ENCODE measurements at regions not wholly inside any gene's neighbourhood (a gene's known extent, or its start where the extent isn't known, plus 50 kb on each side); places are given as distances from the start of the nearest gene placed in this dataset.

DNA sequence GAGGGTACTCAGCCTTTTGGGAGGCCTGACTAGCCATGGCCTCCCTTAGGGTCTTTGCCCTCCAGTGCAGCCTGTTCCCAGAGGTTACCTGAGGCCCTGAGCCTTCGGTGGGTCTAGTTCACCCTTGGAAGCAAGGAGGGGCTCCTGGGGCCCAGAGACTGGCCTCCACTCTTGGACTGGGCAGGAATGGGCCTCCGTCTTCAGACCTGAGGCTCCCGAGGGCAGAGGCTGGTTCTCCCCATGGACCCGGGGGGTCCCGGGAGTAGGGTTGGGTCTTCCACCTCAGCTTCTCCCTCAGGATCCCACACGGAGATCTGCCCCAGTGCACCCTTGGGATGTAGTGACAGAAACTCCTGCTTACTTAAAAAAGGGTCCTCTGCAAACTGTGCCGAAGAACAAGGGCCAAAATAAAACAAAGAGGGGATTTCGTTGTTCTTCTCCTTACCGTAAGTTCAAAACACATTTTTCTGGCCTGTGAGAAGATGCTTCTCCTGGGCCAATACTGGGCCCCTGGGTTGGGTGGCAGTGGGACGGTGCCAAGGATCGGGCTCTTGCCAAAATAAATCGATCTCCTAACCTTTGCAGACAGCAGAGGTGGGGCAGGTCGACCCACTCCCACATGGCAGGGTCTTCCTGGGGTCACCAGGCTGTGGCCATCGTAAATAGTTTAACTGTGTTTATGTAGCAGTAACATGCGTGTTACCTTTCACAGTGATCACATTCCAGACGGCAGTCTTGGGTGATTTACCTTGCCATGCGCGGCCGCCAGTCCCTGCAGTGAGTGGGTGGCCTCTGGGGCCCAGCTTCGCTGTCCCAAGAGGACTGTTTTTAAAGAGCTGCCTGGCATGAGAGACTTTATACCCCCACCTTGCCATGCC, 151.8 kb downstream of the VEGFA start:
- H3K27me3 Mint-ChIP-seq = peaks cover 11% of the 10 kb centered on the region
- H3K9me3 Mint-ChIP-seq = no peaks in the 10 kb centered on the region
- H3K4me1 Mint-ChIP-seq = peaks cover 5% of the 10 kb centered on the region
- no peak overlapping the region for H3K27ac Mint-ChIP-seq
- intact Hi-C loops (cut with micrococcal nuclease) = no loop called here
- H3K4me3 Mint-ChIP-seq = no peak overlapping the region
- no peaks in the 10 kb centered on the region for H3K36me3 Mint-ChIP-seq (ENCODE audit: low read depth)
- no peak for DNase-seq

DNA sequence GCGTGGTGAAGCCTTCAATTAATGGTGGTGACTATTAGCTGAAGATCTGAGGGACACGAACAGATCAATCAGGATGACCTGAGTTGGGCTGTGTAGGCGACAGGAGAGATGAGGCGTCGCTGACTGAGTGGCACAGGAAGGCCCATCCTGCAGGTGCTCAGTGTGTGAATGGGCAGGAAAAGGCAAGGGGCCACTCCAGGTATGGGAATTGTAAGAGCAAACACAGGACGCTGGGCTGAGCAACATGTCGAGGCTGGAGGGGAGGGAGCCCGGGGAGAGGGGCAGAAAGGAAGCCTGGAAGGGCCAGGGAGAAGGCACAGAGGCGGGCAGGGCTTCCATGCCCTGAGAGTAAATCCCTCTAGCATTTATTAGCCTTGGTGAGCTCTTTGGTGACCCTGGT, 151.0 kb downstream of the VEGFA start:
- Mint-ChIP-seq H3K36me3 (ENCODE audit: low read depth) (no peaks in the 10 kb centered on the region), H3K27me3 (peaks cover 11% of the 10 kb centered on the region), H3K27ac (no peak overlapping the region)

DNA sequence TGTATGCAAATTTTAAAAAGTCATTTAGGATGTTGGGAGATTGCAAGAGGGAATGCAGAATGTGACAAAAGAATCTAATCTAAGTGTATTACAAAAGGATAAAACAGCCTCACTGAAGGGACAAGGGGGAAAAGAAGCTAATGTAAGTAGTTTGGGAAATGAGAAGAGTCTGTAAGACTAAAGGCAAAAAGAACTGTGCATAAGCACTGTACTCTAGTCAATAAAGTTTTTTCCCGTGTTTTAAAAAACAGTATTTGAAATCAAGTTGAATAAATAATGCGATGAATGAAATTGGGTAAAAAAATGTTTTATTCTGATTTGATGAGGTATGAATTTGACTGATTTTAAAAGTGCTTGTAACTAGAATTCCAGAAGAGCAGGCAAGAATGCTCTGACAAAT, 149.8 kb downstream of the VEGFA start:
- Mint-ChIP-seq H3K27ac (no peak overlapping the region), H3K4me1 (peaks cover 5% of the 10 kb centered on the region), H3K36me3 (ENCODE audit: low read depth) (no peaks in the 10 kb centered on the region), H3K9me3 (no peaks in the 10 kb centered on the region), H3K4me3 (no peak overlapping the region), H3K27me3 (peaks cover 10% of the 10 kb centered on the region)
- no peak for DNase-seq
- intact Hi-C loops (cut with micrococcal nuclease) = no loop called here

More for the DNA sequence above, 151.0 kb downstream of the VEGFA start:
- intact Hi-C loops (cut with micrococcal nuclease) = no loop called here
- no peaks in the 10 kb centered on the region for H3K9me3 Mint-ChIP-seq
- no peak for DNase-seq
- H3K4me1 Mint-ChIP-seq = peaks cover 5% of the 10 kb centered on the region
- H3K4me3 Mint-ChIP-seq = no peak overlapping the region

DNA sequence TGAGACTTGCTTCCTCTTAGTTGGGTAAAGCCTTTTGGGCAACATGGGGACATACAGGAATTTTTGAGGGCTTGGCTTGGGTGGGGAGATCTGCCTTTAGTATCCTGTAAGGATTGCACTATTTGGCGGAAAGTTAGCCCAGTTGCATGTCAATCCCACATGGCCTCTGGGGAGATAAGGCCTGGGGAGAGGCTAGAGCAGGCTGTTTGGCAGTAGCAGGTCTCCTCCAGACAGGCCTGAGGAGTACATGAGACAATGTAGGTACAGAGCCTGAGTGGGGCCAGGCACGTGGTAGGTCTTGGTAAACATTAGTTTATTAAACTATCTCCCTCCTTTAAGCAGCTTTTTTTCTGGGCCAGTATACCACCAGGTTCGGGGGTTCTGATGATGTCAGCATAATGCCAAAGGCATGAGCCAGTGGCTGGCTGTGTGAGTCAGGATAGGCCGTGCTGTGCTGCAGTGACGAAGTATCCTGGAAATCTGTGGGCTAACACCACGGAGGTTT, 147.9 kb downstream of the VEGFA start:
- Mint-ChIP-seq H3K4me3 (no peak overlapping the region), H3K9me3 (no peaks in the 10 kb centered on the region), H3K4me1 (no peaks in the 10 kb centered on the region), H3K36me3 (ENCODE audit: low read depth) (no peaks in the 10 kb centered on the region), H3K27ac (no peak overlapping the region), H3K27me3 (peaks cover 10% of the 10 kb centered on the region)
- DNase-seq = no peak
- intact Hi-C loops (cut with micrococcal nuclease) = no loop called here

DNA sequence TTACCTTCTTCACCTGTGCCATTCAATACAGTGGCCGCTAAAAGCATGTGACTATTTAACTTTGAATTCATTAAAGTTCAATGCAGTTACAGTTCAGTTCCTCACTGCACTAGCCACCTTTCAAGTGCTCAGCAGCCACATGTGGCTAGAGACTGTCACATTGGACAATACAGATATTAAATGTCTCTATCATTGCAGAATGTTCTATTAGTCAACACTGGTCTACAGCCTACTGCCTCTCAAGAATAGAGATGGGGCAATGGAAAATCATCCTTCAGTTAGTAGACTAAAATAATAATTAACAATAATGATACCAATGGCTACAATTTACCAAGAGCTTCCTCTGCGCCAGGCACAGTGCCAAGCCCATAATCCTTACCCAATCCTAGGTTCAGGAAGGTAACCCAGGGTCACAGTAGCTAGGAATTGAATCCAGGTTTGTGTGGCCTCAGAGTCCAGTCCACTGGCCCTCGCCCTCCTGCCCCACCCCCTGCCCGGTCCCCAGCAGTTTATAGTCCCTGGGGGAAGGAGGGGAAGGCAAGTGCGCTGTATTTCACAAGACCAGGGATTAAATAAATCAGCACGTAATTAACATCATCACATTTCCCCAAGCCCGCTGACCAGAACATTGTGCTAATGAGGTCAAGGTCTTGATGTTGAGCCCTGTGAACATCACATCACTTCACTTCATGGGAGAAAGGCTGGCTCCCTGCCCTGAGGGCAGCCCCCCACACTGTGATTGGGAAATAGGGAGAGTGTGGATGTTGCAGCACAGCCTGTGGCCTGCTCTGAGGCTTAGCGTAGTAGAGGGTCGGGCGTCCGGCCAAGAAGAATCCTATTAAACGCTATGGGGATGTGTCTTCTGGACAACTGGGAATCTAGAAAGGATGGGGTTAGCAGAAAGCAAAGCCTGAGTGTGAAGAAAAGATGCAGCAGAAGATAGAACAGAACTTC, 147.2 kb downstream of the VEGFA start:
- no peaks in the 10 kb centered on the region for H3K36me3 Mint-ChIP-seq (ENCODE audit: low read depth)
- H3K9me3 Mint-ChIP-seq = no peaks in the 10 kb centered on the region
- no peak overlapping the region for H3K4me3 Mint-ChIP-seq
- no peak overlapping the region for H3K27ac Mint-ChIP-seq
- intact Hi-C loops (cut with micrococcal nuclease) = no loop called here
- no peaks in the 10 kb centered on the region for H3K4me1 Mint-ChIP-seq
- no peak for DNase-seq
- peaks cover 10% of the 10 kb centered on the region for H3K27me3 Mint-ChIP-seq

DNA sequence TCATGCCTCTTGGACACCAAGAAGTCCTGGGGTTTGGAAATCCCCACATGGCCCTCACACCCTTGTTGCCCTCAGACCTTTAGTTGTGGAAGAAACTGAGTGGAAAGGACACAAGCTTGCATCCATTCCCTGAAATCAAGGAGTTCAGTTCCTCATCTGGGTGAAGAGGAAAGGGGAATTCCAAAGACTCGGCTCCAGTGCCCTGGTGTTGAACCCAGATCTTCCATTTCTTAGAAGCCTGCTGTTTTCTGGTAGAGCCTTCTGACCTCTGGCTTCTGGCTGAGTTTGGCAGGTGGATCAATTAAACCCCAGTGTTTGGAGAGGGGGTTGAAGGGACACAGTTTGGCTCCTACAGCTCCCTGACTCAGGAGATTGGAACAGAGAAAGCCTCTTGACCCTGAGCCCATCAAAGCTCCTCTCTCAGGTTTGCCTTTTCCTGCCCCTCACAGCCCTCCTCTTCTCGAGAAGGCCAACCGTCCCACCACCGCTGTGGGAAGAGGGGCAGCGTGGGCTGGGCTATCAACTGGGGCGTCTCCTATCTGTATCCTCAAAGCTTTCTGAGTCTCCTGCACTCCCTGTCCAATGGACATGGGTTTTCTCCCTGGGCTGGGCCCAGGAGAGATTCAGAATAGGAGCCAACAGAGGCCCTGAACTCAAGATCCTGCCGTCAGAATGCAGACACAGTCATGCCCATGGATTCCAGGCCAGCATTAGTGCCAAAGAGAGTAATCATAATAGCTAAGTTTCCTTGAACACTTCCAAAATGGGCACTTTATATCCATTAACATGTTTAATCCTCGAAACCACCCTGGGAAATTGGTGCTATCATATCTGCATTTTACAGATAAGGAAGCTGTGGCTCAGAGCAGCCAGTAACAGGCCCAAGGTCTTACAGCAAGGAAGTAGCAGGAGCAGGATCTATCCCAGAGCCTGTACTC, 146.2 kb downstream of the VEGFA start:
- intact Hi-C loops (cut with micrococcal nuclease) = no loop called here
- Mint-ChIP-seq H3K36me3 (ENCODE audit: low read depth) (no peaks in the 10 kb centered on the region), H3K27ac (no peak overlapping the region), H3K4me1 (no peaks in the 10 kb centered on the region), H3K9me3 (no peaks in the 10 kb centered on the region), H3K27me3 (peaks cover 10% of the 10 kb centered on the region), H3K4me3 (no peak overlapping the region)
- no peak for DNase-seq

DNA sequence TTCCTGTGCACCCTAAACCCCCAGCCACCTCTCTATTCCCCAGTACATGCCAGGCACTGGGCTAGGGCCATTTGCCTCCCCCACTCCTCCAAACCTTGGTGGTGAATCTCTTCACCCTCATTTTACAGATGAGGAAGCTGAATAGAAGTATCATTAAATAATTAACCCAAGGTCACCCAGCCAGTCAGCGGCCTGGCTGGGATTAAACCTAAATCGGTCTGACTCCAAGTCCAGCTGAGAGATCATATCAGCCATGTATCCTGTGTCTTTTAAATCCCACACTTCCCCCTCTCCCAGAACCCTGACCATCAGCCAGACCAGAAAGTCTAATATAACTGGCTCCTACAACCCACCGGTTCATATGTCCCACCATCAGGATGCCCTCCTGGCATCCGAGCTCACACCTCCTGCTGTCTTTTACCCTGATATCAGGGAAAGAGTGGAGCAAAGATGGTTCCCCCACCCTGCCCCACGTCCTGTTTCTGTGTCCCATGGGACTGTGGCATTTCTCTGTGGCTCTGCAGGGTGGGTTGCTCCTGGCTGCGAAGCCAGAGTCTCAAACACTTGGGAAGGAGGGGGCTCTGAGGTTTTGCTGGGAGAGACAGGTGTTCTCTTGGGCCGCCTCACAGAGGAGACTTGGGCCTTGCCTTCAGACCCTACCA, 145.3 kb downstream of the VEGFA start:
- Mint-ChIP-seq H3K27me3 (peaks cover 10% of the 10 kb centered on the region), H3K4me1 (no peaks in the 10 kb centered on the region), H3K9me3 (no peaks in the 10 kb centered on the region), H3K36me3 (ENCODE audit: low read depth) (no peaks in the 10 kb centered on the region), H3K4me3 (no peak overlapping the region), H3K27ac (no peak overlapping the region)
- DNase-seq = no peak
- intact Hi-C loops (cut with micrococcal nuclease) = no loop called here

DNA sequence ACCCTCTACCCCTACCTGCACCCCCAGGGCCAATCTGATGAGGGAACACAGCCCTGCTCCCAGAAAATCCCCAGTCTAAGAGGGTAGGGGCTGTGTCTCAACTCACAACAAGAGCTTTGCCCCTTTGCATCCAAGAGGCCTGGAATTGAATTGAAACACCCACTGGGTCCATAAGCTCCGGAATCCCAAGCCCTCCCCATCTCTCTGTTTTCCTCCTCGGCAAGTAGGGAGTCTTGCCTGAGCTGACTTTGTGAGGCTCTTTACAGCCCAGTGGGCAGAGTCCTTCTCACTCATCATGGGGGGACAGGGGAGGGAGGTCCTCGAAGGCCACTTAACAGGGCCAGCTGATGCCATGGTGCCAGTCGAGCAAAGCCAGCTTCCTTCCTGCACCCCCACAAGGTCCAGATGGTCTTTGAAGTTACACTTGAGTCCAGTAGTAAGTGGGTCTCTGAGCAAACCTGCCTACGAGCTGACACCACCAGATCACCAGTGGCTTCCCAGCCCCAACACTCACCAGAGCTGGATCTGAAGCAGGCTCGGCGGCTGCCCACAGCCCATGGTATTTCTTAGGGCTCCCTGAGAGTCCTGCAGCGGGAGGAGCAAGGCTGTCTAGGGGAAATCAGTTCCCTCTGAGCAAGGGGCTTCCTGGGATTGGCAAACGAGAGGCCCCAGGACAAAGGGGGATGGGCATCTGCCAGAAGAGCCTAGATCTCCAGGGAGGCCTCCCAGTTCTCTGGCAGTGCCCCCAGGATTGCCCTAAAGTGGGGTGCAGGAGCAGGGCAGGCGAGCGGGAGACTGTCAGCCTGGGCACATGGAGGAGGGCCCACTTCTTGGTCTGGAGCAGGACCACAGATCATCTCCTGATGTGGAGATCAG, 144.5 kb downstream of the VEGFA start:
- Mint-ChIP-seq H3K4me3 (no peak overlapping the region), H3K9me3 (no peaks in the 10 kb centered on the region), H3K4me1 (no peaks in the 10 kb centered on the region), H3K27ac (no peak overlapping the region), H3K27me3 (peaks cover 8% of the 10 kb centered on the region), H3K36me3 (ENCODE audit: low read depth) (no peaks in the 10 kb centered on the region)
- intact Hi-C loops (cut with micrococcal nuclease) = no loop called here
- DNase-seq = no peak

DNA sequence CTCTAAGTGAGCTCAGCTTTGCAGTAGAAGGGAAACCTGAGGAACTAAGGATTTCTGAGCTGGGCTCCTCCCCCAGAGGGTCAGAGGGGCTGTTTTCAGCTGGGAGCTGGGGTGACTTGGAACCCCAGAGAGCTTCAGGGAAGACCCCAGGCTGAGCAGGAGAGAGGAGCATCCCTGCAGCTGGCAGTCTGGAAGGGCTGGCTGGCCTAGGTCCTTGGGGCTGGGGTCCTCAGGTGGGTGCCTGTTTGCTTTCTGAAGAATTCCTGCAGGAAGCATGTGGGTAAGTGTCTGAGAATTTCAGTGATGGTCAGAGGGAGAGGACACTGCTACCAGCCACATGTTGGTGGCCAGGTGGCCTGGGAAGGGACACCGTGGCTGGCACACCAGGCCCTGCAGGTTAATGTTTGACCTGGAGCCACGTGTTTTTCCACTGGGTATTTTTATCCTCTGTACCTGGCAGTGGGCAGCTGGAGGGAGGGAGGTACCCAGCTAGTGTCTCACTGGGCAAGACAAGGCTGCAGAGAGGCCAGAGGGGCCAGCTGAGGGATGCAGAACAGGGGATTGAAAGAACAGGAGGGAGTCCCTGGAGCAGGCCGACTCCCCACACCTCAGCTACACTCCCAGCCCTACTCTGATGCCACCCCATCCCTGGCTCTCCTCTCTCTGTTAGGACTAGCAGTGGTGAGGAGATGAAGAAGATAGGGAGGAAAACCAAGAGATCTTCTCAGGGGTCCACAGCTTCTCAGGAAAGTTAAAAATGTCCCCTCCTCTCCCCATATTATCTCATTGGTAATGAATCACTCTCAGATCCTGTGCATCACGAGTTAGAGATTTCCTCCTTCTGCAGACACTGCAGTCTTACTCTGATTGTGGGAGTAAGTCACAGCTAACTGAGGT, 143.6 kb downstream of the VEGFA start:
- no peaks in the 10 kb centered on the region for H3K9me3 Mint-ChIP-seq
- intact Hi-C loops (cut with micrococcal nuclease) = no loop called here
- H3K36me3 Mint-ChIP-seq (ENCODE audit: low read depth) = no peaks in the 10 kb centered on the region
- peaks cover 6% of the 10 kb centered on the region for H3K27me3 Mint-ChIP-seq
- no peak for DNase-seq
- H3K27ac Mint-ChIP-seq = no peak overlapping the region
- no peaks in the 10 kb centered on the region for H3K4me1 Mint-ChIP-seq
- H3K4me3 Mint-ChIP-seq = no peak overlapping the region

DNA sequence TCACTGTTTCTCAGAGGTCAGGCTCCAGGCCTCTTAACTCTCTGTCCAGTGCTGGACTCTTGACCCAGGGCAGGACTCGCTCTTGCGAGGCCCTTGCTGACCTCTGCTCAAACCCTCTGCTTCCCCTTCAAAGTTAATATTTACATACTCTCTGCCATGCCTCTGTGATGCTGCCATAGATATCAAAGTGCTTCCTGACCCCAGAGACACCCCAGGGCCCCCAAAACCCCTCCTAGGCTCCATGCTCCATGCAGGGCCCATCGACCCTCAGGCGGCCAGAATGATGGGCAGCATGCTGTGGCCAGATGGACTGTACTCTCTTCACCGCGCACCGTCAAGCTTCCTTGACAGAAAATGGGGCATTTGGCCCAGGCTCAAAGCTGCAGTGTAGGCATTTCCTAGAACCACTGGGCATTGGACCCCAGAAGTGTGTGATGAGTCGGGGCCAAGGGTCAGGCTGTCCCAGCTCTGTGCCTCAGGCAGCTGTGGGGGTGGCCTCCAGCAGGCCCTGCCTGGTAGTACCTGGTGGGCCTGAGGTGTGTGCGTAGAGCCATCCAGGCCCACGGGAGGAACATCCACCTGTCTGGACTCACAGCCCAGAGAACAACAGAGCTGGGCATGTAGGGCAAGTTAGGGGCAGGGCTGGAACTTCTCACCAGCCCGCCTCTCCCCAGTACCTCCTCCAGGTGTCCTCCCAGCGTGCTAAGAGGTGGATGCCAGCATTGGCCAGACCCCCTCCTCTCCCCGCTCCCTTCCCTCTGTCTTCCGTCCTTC, 142.8 kb downstream of the VEGFA start:
- H3K9me3 Mint-ChIP-seq = no peaks in the 10 kb centered on the region
- intact Hi-C loops (cut with micrococcal nuclease) = no loop called here
- H3K4me1 Mint-ChIP-seq = no peaks in the 10 kb centered on the region
- peaks cover 5% of the 10 kb centered on the region for H3K27me3 Mint-ChIP-seq
- DNase-seq = no peak
- H3K4me3 Mint-ChIP-seq = no peak overlapping the region
- no peaks in the 10 kb centered on the region for H3K36me3 Mint-ChIP-seq (ENCODE audit: low read depth)
- H3K27ac Mint-ChIP-seq = no peak overlapping the region

DNA sequence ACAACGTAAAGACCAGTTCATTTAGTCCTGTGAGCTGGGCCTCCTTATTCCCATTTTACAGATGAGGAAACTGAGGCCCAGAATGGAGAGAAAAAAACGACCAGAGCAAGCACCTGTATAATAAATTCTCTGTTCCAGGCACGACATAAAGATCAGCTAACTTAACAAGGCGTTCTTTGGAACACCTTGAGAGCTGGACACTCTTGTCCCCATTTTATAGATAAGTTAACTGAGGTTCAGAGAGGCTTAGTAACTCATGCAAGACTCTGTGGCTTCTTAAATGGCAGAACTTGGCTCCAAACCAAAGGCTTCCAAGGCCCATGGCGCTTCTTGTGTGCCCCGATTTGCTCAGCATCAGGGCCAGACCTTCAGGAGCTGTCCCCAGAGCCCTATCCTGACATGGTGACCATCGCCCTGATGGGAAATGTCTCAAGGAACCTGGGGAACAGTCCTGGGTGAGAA, 142.1 kb downstream of the VEGFA start:
- Mint-ChIP-seq H3K27me3 (peaks cover 2% of the 10 kb centered on the region), H3K36me3 (ENCODE audit: low read depth) (no peaks in the 10 kb centered on the region), H3K4me3 (no peak overlapping the region), H3K9me3 (no peaks in the 10 kb centered on the region), H3K4me1 (no peaks in the 10 kb centered on the region), H3K27ac (no peak overlapping the region)
- intact Hi-C loops (cut with micrococcal nuclease) = no loop called here
- DNase-seq = no peak
